ENCODE measurements at regions not wholly inside any gene's neighbourhood (a gene's known extent, or its start where the extent isn't known, plus 50 kb on each side); places are given as distances from the start of the nearest gene placed in this dataset.

DNA sequence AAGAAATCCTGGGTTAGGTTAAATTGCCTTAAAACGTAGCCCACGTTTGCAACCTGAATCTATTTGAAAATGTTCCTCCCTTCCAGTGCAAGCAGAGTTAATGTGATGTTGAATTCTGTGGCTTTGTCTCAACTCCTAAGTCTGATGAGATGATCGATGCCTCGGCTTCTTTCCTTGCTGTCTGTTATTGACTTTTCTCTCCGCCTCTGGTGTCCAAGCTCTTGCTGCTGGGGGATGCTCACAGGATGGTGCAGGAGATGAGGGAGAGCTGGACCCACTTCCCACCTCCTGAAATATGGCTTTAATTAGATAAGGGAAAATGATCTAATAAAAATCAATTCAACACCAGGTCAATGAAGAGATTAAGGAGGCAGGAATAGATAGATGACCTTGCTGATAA is 407.9 kb upstream of the RGMA start:
- TF ChIP-seq POLR2AphosphoS5 (IDR thresholded peaks at IDR 0.05; ENCODE audit: borderline replicate concordance, low read depth, low read length) (no peak), EZH2 (IDR thresholded peaks at IDR 0.05) (no peak)

Measured in SK-N-MC (cell line).